Activated naive CD4-positive, alpha-beta T cell (primary cell): ENCODE measurements at regions not wholly inside any gene's neighbourhood (a gene's known extent, or its start where the extent isn't known, plus 50 kb on each side); places are given as distances from the start of the nearest gene placed in this dataset.
"Not testable (repeated sequence)": the region's sequence is repeated elsewhere in the genome, so short reads cannot be mapped to it uniquely, and the experiment has no call there.

ENCODE experiments used
- DNase-seq, 4 experiments: peaks; one replicate each; lab custom pipeline; 2025; lab: John Stamatoyannopoulos, UW

DNA sequence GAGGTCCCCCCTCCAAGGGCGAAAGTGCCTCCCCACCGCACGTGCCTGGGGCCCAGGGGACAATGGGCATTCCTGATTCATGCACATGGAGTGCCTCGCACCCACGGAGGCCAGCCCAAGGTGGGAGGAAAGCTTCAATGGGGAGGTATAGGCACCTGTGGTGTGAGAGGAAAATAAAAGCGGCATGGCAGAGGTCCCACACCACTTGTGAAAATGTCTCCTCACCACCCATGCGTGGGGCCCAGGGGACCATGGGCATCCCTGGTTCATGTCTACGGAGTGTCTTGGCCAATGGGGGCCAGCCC is 384.7 kb downstream of the ALG10 start:
- no peak for DNase-seq

- no peak for DNase-seq
Measured at GRCh38 chr12:34407813-34408212, 385.5 kb downstream of the ALG10 start.

- DNase-seq: not testable (repeated sequence)
Measured at GRCh38 chr12:34431509-34431908, 409.2 kb downstream of the ALG10 start.
